ENCODE measurements at regions not wholly inside any gene's neighbourhood (a gene's known extent, or its start where the extent isn't known, plus 50 kb on each side); places are given as distances from the start of the nearest gene placed in this dataset.

DNA sequence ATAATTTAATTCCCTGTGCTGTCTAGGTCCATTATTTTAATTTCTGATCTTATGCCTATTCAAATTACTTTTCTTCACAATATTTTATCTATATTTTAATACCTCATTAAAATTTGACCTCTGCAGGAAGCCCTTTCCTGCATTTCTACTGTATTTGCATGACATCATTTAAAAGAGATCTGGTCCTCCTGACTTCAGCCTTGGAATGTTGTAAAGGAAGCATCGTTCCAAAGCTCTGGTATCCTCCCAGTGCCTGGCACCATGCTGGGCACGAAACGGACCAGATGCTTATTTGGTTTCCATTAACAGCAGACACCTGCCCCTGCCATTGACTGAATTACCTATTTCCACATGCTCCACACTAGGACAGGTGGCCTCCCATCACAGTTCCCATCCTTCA lies 247.5 kb downstream of the KLF6 start:
- no peak for DNase-seq

DNA sequence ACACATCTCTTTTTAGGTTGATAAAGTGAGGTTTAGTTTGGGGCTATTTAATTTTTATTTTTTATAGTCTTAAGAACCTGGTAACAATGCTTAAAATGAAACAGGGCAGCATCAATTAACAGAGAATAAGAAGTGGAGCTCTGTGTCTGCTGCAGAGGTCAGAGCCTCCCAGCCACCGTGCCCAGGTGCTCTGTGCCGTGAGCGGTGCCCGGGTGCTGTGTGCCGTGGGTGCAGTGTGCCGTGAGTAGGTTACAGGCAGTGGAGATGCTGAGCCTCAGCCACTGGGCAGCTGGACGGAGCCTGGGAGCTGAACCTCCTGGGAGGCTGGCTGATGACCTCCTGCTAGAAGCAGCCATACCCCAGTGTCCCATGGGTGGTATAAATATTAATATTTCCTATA lies 250.0 kb downstream of the KLF6 start:
- DNase-seq = no peak

DNA sequence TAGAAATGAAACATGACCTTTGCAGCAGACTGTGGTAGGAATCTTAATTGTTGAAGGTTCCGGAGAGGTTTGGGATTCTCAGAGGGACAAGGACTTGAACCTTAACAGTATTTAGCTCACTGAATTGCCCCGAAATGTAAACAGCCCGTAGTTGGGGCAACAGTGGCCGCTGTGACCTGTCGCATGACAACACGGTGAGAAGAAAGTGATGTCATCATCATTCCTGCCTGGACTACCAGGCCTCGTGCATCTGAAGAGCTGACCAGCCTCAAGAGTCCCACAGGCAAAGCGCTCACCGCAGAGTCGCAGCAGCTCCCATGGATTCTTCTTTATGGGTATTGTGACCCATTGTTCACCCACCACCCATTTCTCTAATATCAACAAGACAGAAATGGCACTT lies 250.6 kb downstream of the KLF6 start:
- no peak for DNase-seq

DNA sequence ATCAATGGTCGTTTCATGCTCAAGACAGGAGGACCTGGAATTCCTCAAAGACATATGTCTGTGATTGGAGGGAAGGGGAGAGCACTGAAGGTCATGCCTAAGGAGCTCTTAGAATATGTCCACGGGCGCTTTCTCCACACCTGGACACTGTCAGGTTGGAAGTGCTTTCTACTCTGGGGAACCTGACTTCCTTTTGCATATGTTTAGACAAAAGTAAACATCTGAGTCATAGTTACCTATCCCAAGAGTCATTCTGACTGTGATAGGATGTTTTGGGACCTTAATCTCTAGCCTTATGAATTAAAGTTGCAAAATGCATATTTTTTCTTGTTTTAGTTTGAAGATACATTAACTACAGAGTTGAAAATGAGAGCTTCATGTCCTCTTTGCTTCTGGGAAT lies 251.7 kb downstream of the KLF6 start:
- no peak for DNase-seq

DNA sequence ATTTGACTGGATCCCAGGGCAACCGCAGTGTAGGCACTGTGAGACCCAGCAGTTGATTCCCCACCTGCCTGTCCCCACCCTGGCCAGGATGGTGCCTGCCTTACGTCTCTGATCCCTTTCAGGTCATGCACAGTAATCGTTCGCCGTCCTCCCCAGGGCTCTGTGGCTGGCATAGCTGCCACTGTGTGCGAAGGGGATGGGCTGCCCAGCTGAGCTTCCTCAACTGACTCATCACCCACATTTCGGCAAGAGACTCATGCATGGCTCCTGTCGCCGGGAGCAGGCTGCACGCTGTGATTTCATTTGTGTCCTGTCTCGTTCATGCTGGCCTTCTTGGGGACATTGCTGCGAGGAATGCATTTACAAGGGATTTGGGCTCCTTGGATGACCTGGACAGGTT lies 252.4 kb downstream of the KLF6 start:
- no peak for DNase-seq

DNA sequence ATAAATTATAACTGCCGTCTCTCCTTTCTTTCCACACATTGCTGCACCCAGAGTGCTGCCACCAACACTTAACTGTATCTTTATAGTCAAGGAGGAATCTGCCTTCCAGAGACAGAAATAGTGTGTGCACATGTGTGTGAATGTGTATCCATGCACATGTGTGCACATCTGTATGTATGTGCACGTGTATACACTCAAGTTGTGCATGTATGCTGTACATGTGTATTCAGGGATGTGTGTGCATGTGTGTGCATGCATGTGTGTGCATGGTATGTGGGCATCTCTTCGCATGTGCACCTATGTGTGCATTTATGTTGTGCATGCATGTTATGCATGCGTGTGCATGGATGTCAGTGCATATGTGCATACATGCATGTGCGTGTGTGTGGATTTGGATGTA lies 253.3 kb downstream of the KLF6 start:
- no peak for DNase-seq

DNA sequence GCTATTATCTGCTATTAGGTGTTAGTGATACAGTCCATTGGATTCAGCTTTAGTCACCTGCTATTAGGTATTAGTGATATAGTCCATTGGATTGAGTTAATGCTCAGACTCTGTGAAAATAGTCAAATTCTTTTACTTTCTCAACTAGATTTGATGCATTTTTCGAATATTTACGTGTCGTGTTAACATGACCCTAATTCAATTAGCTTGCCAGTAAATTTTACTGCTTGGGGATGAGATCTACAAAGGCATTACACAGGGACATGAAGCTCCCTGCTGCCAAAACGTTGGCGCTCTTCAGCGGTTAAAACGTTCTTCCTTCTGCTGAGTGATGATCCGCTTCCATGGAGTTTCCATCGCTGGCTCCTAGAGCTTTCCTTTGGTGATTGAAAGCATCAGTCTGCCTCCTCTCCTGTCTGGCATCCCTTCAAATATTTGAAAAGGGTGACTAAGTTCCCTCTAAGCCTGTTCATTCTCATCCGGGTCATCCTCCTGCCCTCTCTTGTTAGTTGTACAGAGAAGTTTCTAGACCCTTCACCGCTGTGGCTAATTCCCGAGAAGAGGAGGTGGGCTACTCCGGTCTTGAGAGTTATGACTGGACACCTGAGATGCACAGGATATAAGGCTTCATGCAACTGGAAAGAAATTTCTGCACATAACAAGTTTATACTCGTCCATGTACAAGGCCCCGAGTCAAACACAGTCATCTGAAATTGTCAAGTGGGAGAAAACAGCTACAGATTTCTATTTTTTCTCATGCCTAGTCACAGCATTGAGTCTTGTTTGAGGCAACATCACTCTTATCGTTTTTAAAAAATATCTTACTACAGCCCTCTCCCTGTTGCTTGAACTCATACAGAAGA lies 254.0 kb downstream of the KLF6 start:
- no peak for DNase-seq

DNA sequence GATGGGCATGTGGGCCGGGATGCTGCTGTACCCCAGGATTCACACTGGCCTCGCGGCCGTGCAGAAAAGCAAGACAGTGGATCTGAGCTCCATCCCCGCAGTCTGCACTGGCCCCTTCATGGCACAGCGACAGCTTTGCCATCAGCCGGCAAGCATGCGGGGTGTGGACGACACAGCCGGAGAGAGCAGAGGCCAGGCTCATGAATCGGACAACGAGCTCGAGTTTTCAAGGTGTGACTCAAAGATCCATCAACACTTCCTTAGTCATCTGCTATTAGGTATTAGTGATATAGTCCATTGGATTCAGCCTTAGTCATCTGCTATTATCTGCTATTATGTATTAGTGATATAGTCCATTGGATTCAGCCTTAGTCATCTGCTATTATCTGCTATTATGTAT lies 254.7 kb downstream of the KLF6 start:
- no peak for DNase-seq

DNA sequence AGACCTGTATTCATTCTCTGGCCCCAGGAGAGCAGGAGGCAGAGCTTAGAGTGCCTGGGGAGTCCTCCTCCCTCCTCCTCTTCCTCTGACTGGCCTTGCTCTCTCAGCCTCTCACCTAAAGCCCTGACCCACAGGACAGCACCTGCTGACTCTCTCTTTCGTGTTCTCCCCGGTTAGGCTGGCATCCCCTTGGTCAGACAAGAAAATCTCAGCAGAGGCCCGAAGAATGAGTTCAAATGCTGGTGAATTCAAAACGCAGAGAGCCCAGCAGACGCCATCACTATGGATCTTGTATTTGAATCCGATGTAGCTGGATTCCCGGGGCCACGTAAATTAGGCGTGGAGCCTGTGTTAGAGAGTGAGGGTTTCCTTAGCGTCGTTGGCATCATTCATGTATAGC lies 255.3 kb downstream of the KLF6 start:
- DNase-seq = no peak

DNA sequence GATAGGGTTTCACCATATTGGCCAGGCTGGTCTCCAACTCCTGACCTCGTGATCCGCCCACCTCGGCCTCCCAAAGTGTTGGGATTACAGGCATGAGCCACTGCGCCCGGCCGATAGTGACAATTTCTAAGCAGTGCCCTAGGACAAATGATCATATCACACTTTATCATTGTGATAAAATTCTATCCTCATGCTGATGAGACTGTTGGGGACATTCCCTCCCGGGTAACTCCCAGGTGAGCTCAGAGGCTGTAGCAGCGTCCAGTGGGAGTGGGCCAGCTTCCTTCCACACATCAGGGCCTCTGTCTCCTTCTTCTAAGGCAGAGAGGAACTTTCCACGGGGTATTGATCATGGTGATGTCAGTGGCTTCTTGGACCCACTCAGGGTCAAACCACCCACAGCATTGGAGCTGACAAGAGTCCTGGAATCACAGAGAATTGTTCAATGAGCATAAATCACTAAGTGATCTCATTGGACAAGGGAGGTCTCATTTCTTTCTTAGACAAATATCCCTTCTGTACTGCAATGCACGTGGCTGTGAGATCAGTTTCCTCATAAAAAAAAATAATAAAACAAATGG lies 256.1 kb downstream of the KLF6 start:
- no peak for DNase-seq

DNA sequence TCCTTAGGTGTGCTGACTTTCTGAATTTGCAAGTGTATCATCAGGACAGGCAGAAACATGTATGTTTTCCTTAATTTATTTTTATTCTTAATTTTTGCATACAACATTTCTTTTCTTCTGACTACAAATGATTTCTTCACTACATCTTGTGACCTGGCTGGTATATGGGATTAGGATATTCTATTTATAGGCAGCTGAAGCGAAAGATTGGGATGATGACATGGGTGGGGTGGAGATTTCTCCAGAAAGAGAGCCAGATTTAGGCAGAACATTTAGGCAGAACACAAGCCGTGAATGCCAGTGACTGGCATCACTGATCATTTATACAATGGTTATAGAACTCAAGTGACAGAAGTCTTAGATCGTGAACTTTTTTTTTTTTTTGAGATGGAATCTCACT lies 256.7 kb downstream of the KLF6 start:
- DNase-seq = no peak

DNA sequence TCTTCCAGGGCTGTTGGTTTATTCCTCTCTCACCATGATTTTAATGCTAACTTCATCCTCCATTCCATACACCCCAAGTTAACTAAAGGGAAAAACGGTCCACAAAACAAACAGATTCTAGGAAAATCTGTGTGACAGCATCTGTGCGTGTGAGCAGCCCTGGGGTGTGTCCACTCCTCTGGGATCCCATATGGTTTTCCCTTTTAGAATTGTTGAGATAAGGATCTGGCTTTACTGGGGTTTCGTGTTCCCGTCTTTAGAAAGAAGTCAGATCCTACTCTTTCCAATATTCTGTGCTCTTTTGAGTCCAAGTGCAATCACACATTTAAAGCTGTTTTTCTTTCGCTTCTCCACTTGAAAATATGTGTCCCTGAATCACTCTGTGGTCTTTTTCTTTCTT lies 257.1 kb downstream of the KLF6 start:
- DNase-seq = no peak

DNA sequence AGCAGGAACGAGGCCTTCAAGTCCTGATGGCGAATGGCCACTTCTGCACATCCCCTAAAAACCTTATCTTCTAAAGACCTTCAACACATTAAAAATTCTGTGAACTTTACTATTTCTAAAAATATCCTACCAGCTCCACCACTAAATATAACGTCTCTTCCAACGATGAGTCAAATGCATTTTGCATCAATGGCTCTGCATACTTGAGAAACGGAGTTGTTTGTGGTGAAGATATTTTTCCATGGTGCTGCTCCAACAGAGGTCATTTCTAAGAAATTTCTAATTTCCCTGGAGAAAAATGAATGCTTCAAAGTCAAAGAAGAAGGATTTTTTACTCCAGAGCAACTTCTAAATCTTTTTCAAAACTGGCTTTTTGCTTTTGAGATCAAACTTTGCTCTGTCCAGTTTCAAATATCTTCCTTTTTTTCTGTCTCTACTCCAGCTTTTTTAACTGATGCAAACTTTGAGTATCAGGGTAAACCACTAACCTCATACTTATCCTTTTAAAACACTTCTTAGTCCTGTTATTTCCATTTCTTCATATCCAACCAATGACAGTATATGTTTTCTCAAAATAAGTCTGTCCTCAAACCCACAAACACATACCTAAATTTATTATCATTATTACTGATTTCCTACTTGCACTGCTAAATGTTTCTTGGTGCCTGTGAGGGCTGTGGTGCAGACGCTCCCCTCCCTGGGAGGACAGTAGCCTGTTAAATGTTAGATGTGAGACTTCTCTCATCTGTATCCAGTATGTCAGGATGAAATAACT lies 258.1 kb downstream of the KLF6 start:
- no peak for DNase-seq

DNA sequence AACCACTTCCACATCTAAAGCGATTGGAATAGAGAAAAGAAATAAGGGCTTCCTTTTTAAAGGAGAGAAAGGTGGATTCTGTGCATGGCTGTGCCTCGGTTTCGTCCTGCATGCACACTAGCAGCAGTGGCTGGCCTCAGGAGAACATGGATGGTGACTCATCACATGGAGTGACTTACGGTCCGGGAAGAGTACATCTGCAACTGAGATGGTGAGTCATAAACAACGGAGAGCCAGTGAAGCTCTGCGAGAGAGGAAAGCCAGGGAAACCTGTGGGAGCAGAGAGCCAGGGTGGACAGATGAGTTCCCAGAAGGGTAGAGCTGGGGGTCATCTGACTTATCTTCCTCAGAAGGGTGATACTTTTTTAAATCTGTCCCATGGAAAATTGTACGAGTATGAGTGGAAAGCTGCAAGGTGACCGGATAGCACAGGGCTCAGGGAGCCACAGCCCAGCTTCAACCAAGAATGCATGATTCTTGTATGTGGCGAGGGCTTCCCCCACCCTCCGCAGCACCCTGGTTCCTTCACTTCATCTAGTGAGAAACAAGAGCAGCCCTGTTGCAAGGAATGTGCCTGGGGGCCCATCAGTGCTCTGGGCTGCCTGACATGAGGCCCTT lies 259.1 kb downstream of the KLF6 start:
- DNase-seq = no peak

DNA sequence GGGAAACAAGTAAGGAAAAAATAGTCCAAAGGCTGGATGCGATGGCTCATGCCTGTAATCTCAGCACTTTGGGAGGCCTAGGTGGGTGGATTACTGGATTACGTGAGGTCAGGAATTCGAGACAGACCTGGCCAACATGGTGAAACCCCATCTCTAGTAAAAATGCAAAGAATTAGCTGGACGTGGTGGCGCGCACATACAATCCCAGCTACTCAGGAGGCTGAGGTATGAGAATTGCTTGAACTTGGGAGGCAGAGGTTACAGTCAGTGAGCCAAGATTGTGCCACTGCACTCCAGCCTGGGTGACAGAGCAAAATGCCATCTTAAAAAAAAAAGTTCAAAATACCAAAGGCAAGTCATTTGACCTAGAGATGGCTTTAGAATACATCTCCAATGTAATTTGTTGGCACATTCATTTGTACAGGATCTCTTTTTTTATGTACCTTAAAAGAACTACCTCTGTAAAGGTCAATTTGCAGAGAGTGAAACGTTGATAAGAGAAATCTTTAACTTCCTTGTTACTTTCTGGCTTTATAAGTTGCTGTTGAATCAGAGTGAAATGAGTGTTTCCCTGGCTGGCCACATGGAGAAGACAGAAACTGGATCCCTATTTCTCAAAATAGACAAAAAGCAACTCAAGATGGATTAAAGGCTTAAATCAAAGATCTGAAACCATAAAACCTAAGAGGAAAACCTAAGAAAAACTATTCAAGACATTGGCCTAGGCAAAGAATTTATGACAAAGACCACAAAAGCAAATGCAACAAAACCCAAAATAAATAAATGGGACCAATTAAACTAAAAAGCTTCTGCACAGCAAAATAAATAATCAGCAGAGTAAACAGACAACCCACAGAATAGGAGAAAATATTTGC lies 260.7 kb downstream of the KLF6 start:
- no peak for DNase-seq

DNA sequence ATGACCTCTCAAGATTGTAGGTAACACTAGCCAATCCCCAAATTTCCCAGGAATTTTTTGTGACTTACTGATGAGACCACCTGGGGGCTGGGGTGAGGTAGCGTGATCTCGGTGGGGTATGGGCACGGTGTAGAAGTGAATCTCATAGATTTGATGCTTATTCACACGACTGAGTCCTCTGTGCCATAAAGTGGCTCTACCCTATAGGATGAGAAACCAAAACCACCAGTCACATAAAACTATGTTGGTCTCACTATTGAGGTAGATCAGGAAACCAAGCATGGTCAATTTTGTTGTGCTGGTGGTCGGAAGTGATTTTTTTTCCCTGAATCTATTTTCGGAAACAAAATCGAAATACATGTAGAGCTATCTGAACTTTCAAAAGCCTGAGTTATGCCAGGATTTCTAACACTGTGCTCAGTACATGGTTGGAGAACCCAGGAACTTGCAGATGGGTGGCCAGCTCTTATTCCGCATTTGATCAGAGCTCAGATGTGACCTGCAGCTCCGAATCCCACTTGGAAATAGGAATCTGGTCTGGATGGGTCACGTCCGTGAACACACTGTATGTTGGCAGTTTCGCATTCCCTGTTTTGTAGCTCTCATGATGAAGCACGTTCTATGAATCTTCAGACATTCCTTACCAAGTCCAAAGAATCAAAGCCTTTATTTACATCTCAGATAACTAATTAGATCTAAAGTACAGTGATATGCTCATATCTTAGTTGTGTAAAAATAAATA lies 261.5 kb downstream of the KLF6 start:
- DNase-seq = no peak

DNA sequence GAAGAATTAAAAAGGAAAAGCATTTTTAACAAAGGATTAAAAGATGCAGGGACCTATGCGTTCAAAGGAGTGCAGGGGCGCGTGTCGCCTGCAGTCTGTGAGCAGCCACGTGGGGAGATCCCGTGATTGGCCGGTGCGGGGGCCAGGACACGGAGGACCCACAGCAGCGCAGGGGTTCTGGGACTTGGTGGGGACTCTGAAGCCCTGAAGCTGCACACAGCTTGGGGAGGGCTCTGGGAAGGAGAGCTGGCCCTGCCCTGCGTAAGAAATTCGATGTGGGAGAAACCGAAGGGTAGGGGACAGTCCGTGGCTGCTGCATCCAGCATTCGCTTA lies 268.1 kb downstream of the KLF6 start:
- no peak for DNase-seq

DNA sequence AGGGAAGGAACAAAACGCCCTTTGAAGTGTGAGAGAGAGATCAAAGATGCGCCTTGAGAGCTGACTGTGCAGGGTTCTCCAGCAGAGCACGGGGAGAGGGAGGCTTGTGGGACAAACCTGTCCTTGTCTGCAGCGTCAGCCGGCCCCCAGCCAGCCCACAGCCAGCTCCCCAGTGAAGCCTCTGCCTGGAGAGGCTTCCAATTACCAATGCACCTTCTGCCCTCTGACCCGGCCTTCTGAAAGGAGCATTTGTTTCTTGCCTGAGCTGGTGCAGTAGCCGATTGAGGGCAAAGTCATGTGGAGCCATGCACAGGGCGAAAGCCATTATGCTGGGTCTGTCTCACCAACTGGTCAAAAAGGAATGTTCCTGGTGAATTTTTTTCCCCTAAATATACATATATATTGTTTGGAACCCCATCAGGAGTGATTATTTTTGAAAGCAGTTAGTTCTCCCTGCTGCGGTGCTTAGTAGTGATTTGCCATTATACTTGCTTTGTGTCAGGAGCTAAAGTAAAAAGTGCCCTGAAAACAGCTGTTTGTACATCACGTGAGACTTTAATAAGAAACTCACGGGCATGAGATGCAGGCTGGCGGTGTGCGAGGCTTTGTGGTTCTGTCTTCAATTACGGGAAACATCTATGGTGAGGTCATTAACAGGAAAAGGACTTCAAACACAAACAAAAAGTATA lies 268.6 kb downstream of the KLF6 start:
- no peak for DNase-seq

DNA sequence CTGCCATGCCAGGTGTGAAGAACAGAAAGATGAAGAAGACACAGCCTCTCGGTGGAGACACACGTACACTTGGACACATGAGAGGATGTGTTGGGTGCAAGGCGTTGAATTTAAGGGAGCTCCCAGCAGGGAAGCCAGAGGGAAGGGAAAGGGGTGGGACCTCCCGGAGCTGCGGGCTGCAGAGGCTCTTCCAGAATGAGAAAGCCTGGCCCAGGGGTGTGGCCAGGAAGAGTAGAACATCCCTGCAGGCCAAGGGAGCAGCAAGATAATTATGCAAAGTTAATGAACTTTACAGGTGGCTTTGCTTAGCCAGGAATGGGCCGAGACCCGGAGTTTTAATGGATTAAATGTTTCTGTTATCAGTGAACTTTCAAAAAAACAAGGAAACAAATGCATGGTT lies 270.3 kb downstream of the KLF6 start:
- no peak for DNase-seq

DNA sequence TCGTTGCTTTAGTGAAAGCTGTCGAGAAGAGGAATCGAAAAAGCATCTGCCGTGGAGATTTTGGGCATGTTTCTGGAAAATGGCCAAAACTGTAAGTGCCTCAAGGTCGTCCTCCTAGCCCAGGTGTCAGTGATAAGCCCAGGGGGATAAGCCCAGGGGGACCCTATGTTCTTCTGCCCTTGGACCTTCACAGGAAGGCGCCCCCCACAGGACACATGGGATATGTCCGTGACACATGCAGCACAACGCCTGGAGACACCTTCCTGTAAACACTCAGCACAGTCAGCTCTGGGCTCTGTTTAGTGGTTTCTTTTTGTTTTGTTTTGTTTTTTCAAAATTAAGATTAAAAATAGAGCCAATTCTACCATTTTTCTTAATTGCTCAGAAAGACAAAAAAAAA lies 272.7 kb downstream of the KLF6 start:
- no peak for DNase-seq

DNA sequence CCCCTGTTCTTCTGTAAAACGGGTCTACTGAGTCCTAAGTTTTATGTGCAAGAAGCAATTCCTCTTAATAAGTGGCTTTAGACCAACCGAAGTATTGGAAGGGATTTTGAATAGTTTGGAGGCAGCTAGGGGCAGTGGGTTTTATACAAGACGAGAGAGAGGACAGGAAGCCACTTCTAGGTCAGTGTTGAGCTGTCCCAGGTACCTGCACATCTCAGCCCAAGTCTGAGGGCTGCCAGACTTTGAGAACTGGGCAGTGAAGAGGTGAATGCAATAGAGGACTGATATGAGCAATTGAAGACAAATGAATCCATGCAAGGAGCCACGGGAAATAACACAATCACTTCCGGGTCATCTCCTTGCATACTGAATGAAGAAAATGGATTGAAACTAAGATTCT lies 273.5 kb downstream of the KLF6 start:
- DNase-seq = no peak
